ENCODE measurements at regions not wholly inside any gene's neighbourhood (a gene's known extent, or its start where the extent isn't known, plus 50 kb on each side); places are given as distances from the start of the nearest gene placed in this dataset.
"Not testable (repeated sequence)": the region's sequence is repeated elsewhere in the genome, so short reads cannot be mapped to it uniquely, and the experiment has no call there.

GRCh38 chr19:31448221-31448657, 99.0 kb upstream of the TSHZ3 start:
- DNase-seq, result peak; percentile 75

DNA sequence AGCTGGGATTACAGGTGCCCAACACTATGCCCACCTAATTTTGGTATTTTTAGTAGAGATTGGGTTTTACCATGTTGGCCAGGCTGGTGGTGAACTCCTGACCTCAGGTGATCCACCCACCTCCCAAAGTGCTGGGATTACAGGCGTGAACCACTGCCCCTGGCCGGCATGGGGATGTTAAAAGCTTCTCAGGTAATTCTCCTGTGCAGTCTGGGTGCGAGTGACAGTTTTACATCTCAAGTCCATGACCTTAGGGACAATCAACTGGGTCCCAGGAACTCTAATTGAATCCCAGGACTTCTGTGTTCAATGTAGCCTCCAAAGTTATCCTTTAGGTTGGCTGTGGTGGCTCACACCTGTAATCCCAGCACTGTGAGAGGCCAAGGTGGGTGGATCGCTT, 100.1 kb upstream of the TSHZ3 start:
- DNase-seq, result no peak

- DNase-seq, result no peak
Measured at GRCh38 chr19:31450696-31451095, 101.5 kb upstream of the TSHZ3 start.

DNA sequence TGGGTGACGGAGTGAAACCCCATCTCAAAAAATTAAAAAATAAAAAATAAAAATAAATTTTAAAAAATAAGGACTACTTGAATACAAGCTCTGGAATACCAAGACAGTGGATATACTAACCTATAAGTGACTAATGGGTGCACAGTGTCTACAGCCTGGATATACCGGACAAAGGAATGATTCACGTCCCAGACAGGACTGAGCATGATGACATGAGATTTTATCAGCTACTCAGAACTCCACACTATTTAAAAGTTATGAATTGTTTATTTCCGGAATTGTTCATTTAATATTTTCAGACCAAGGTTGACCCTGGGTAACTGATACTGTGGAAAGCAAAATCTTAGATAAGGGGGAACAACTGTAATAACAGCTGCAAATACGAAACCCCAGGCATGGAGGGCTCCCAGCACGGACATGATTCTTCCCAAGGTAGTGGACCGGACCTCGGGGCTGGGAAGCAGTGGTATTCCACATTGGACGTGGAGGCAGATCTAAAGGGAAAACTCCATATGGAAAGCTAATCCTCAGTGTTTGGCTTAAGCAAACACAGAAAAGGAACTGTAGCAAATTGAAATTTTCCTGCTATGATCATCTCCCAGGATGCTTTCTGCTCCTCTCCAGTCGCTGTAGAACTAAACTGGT, 102.6 kb upstream of the TSHZ3 start:
- DNase-seq, result no peak

DNA sequence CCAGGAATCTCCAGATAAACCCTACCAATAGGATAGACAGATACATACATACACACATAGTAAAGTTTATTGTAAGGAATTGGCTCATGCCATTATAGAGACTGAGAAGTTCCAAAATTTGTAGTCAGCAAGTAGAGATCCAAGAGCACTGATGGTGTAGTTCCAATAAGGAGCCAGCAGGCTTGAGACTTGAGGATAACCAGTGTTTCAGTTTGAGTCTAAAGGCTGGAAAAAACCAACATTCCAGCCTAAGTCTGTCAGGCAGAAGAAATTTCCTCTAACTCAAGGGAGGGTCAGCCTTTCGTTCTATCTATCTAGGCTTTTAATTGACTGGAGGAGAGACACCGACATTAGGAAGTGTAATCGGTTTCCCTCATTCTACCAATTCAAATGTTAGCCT, 110.2 kb upstream of the TSHZ3 start:
- peak; percentile 12 for DNase-seq

DNA sequence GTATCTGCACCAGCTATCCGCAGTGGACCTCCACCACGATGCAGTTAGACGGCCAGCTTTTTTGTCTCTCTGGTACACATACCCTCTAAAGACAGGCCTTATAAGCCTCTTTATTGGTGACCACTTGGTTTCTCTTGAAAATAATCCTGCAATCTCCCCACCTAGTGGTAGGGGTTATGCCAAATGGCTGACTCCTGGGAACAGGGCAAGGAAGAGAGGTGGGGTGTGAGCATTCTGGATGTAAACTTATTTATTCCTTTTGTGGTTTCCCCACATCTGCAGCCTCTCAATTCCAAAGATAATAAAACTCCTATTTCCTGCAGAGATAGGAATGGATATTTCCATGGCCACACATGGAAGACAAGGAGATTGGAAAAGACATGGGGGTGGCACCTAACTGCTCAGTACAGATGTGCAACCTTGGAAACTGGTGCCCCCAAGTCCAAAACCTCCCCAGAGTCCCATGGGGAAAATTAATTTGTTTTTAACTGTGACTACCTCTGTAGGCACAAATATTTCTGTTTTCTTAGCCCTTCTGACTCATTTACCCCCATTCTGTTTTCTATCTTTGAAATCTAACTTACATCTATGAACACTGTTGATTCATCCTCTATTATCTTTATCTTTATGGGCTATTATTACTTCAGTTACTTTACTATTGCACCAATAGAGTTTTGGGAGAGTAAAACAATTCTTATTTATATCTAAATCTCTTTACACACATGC, 112.7 kb upstream of the TSHZ3 start:
- DNase-seq, result peak; percentile 18

DNA sequence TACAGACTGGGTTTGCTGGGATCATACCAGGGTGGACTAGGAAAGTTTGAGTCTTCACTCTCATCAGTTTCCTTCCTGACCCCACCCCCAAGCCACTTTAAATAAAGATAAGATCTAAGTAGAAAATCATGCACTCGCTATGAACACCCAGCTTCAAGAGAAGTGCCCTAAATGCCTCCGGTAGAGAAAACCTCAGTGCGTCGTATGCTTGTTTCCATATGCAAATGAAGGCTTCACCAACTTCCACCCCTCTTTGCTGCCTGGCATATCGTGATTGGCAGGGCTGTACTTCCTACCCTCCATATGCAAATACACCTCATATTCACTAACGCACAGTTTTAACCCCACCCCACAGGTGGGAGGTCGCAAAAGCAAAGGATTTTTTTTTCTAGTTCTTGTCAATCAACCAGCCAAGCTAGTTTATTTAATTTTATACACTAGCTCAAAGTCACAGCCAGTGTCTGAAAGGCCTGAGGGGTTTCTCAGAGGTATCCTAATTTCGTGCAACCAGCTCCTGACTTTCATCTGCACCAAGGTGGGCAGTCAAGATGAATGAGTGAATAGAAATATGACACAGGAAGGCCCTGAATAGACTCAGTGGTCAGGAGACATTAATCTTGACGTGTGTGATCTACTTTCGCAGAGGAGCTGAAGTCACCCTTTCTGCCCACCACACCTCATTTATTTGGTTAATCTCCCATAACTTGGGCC, 121.1 kb upstream of the TSHZ3 start:
- no peak for DNase-seq

GRCh38 chr19:31470952-31471351, 121.7 kb upstream of the TSHZ3 start:
- DNase-seq, result no peak

GRCh38 chr19:31478241-31478640, 129.0 kb upstream of the TSHZ3 start:
- no peak for DNase-seq

DNA sequence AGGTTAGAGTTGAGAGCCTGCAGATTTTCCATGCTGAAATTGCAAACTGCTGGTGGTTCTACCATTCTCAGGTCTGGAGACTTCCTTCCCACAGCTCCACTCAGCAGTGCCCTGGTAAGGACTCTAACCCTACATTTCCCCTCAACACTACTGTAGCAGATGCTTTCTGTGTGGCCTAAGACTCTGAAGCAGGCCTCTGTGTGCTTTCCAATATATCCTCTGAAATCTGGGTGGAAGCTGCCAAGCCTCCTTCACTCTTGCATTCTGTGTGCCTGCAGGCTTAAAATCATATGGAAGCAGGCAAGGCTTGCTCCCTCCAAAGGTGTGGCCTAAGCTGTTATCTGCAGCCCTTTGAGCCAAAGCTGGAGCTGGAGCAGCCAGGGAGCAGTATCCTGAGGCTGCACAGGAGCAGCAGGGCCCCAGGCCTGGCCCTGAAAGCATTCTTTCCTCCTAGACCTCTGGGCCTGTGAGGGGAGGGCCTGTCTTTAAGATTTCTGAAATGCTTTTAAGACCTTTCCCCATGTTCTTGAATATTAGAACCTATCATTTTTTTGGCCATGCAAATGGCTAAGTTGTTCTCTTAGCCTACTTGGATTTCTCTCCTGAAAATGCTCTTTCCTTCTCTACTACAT, 134.1 kb upstream of the TSHZ3 start:
- no peak for DNase-seq

GRCh38 chr19:31484858-31485410, 135.7 kb upstream of the TSHZ3 start:
- not testable (repeated sequence) for DNase-seq

DNA sequence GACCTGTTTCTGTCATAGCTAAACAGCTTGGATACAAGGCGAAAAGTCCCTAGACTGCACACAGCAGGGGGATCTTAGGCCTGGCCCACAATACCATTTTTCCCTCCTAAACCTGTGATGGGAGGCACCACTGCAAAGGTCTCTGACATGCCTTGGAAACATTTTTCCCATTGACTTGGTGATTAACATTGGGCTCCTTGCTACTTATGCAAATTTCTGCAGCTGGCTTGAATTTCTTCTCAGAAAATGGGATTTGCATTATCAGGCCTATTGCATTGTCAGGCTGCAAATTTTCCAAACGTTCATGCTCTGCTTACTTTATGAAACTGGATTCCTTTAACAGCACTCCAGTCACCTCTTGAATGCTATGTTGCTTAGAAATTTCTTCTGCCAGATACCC, 136.2 kb upstream of the TSHZ3 start:
- DNase-seq, result no peak

DNA sequence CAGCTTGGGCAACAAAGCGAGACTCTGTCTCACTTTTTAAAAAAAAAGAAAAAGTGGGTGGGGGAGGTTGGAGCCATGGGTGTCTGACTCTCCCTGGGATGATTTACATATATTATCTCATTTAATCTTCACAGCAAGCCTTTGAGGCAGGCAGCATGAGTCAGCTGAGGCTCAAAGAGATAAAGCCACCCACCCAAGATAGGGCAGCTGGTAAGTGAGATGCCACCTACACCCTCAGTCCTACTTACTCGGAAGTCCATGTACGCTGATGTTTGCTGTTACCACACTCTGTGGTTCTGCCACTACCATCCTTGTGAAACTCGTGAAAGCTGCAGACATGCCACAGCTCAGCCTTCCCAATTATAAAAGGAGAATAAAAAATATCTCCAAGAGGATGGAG, 142.0 kb upstream of the TSHZ3 start:
- no peak for DNase-seq

- DNase-seq, result no peak
Measured at GRCh38 chr19:31492050-31492449, 142.8 kb upstream of the TSHZ3 start.

DNA sequence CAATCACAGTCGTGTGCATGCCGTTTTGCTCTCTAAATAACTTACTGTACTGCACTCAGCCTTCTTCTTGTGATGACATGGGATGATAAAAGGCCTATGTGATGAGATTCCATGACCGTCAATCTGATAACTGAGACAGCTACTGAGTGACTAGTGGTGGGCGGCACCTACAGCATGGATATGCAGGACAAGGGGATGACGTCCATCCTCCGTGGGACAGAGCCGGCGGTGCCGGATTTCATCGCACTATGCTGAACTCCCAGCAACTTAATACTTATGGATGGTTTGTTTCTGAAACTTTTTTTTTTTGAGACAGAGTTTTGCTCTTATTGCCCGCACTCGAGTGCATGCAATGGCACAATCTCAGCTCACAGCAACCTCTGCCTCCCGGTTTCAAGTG, 146.8 kb upstream of the TSHZ3 start:
- DNase-seq, result no peak

GRCh38 chr19:31497709-31498108, 148.5 kb upstream of the TSHZ3 start:
- no peak for DNase-seq

- no peak for DNase-seq
Measured at GRCh38 chr19:31498781-31499180, 149.5 kb upstream of the TSHZ3 start.

- DNase-seq, result no peak
Measured at GRCh38 chr19:31499281-31500196, 150.3 kb upstream of the TSHZ3 start.

GRCh38 chr19:31500197-31500830, 151.1 kb upstream of the TSHZ3 start:
- DNase-seq, result no peak

DNA sequence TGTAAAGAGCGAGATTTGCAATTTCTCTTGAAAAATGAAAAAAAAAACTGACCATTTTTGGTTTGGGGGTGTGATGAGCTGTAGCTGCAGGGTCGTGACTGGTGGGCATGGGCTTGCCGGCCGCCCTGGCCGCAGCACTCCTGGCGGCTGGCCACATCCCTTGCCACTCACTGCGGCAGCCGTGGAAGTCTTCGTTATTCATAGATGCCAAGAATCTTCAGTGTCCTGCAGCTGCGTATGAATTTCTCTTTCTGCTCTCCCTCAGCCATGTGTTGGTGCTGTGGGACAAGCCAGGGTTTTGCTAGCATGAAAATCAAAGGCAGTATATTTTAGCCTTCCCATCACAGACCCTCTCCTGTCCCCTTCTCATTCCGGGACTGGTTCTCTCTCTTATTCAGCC, 151.7 kb upstream of the TSHZ3 start:
- no peak for DNase-seq

DNA sequence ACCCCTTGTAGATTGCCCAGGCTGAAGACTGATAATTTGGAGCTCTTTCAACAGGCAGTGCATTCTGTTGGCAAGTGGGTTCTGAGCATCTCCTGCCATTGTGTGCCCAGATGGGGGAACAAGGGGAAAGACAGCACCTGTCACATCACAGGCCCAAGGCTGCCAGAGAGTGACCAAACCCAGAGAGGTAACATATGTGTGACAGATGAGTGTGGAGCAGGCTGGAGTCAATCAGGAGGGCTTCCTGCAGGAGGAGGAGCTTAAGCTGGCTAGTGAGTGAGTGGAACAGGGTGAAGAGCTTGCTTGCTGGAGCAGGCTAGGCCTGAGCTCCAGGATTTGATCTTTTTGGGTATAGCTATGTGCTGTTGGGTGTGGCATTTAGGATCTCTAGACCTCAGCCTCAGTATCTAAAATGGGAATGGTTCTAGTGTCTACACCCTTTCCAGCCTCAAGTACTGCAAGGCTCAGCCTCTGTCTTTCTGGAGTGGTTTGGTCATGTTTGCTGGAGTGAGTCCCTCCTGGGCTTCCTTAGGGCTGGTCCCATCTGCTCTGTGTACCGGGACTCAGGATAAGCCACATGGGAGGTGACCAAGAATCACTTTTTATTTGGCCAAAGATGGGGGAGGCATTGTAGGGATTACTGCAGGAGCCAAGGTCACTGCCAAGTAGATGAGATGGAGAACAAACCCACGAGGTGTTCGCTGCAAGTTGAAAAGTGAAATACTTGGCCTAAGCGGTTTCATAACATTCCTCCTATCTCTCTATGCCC, 152.4 kb upstream of the TSHZ3 start:
- no peak for DNase-seq
